Activated effector memory CD4-positive, alpha-beta T cell treated with Interleukin-2 at 50 U/mL for 16 hours (primary cell): ENCODE measurements at regions not wholly inside any gene's neighbourhood (a gene's known extent, or its start where the extent isn't known, plus 50 kb on each side); places are given as distances from the start of the nearest gene placed in this dataset.
"Not testable (repeated sequence)": the region's sequence is repeated elsewhere in the genome, so short reads cannot be mapped to it uniquely, and the experiment has no call there.

Experiments used
- DNase-seq: peaks from one replicate; pipeline ENCODE4 v3.0.0-alpha.2; 2020

GRCh38 chr18:38886861-38887670 is 1321.5 kb upstream of the CELF4 start:
- no peak for DNase-seq

- no peak for DNase-seq
Measured at GRCh38 chr18:38886235-38886634, 1320.6 kb upstream of the CELF4 start.

GRCh38 chr18:38884050-38884449 is 1318.5 kb upstream of the CELF4 start:
- DNase-seq: no peak

- DNase-seq: no peak
Measured at GRCh38 chr18:38883111-38883510, 1317.5 kb upstream of the CELF4 start.

GRCh38 chr18:38879871-38880270 is 1314.3 kb upstream of the CELF4 start:
- no peak for DNase-seq

GRCh38 chr18:38872342-38872741 is 1306.7 kb upstream of the CELF4 start:
- no peak for DNase-seq

- no peak for DNase-seq
Measured at GRCh38 chr18:38868757-38869156, 1303.2 kb upstream of the CELF4 start.

GRCh38 chr18:38867680-38868079 is 1302.1 kb upstream of the CELF4 start:
- DNase-seq: no peak

GRCh38 chr18:38851526-38851925 is 1285.9 kb upstream of the CELF4 start:
- no peak for DNase-seq

GRCh38 chr18:38847326-38847725 is 1281.7 kb upstream of the CELF4 start:
- no peak for DNase-seq

GRCh38 chr18:38843291-38843690 is 1277.7 kb upstream of the CELF4 start:
- DNase-seq: no peak

- DNase-seq: no peak
Measured at GRCh38 chr18:38826247-38826646, 1260.6 kb upstream of the CELF4 start.

- DNase-seq: no peak
Measured at GRCh38 chr18:38811209-38811608, 1245.6 kb upstream of the CELF4 start.

- no peak for DNase-seq
Measured at GRCh38 chr18:38810789-38811188, 1245.2 kb upstream of the CELF4 start.

- no peak for DNase-seq
Measured at GRCh38 chr18:38807915-38808314, 1242.3 kb upstream of the CELF4 start.

GRCh38 chr18:38805256-38805655 is 1239.7 kb upstream of the CELF4 start:
- no peak for DNase-seq

GRCh38 chr18:38801640-38802039 is 1236.0 kb upstream of the CELF4 start:
- no peak for DNase-seq

GRCh38 chr18:38796762-38797161 is 1231.2 kb upstream of the CELF4 start:
- no peak for DNase-seq

GRCh38 chr18:38792731-38793130 is 1227.1 kb upstream of the CELF4 start:
- DNase-seq: no peak

- DNase-seq: no peak
Measured at GRCh38 chr18:38790786-38791185, 1225.2 kb upstream of the CELF4 start.

- no peak for DNase-seq
Measured at GRCh38 chr18:38790303-38790702, 1224.7 kb upstream of the CELF4 start.

GRCh38 chr18:38789141-38789540 is 1223.5 kb upstream of the CELF4 start:
- no peak for DNase-seq

GRCh38 chr18:38786906-38787305 is 1221.3 kb upstream of the CELF4 start:
- DNase-seq: no peak

GRCh38 chr18:38771620-38772019 is 1206.0 kb upstream of the CELF4 start:
- not testable (repeated sequence) for DNase-seq

GRCh38 chr18:38768504-38768903 is 1202.9 kb upstream of the CELF4 start:
- DNase-seq: no peak
